CD4-positive, alpha-beta T cell (primary cell): ENCODE measurements at regions not wholly inside any gene's neighbourhood (a gene's known extent, or its start where the extent isn't known, plus 50 kb on each side); places are given as distances from the start of the nearest gene placed in this dataset.
"Not testable (repeated sequence)": the region's sequence is repeated elsewhere in the genome, so short reads cannot be mapped to it uniquely, and the experiment has no call there.

Source experiments
- ATAC-seq: fragments of 200-7000 bp; cut with Tn5 transposase; one replicate; pipeline ENCODE4 v1.10.0; 2022; ENCODE audit warnings: mild to moderate bottlenecking; ENCODE audit not compliant: poor library complexity
- CTCF ChIA-PET: fragments of 350-600 bp; sonication (Branson Sonifier 250); formaldehyde crosslinking; loops from one replicate; lab custom pipeline; 2021; ENCODE audit warnings: antibody characterized with exemption, inconsistent platforms; lab: Charles Lee
- POLR2A ChIA-PET: fragments of 350-600 bp; sonication (Branson Sonifier 250); formaldehyde crosslinking; loops from one replicate; lab custom pipeline; 2021; ENCODE audit warnings: antibody characterized with exemption, inconsistent platforms; lab: Charles Lee
- DNase-seq, 14 experiments: peaks; one replicate each; pipeline ENCODE4 v3.0.0-alpha.2; 2013 to 2020; ENCODE audit warnings: mixed read lengths in 2 of 14
- H3K27ac ChIP-seq, 2 donors: one replicate each; pipeline versions ENCODE4 v1.5.1 to v1.7.0; 2013; ENCODE audit warnings: low read length in 2 of 2, low read depth in 1 of 2, mild to moderate bottlenecking in 1 of 2
- H3K27me3 ChIP-seq, 2 experiments: 1 replicate in 1 of 2; 2 replicates in 1 of 2; pipeline versions ENCODE4 v1.6.1 to v1.7.0; 2013; ENCODE audit warnings: low read length in 2 of 2, control low read depth in 1 of 2, mild to moderate bottlenecking in 1 of 2, moderate library complexity in 1 of 2; ENCODE audit not compliant: insufficient read depth in 2 of 2, control insufficient read depth in 1 of 2
- H3K36me3 ChIP-seq: one replicate; pipeline ENCODE4 v1.6.1; 2013; ENCODE audit warnings: low read length, control low read depth; ENCODE audit not compliant: insufficient read depth
- H3K4me1 ChIP-seq: one replicate; pipeline ENCODE4 v1.6.1; 2013; ENCODE audit warnings: low read length, control low read depth; ENCODE audit not compliant: insufficient read depth
- H3K4me3 ChIP-seq: one replicate; pipeline ENCODE4 v1.5.1; 2013; ENCODE audit warnings: mild to moderate bottlenecking, low read length, moderate library complexity
- H3K9me3 ChIP-seq, 2 experiments: 1 replicate in 1 of 2; 2 replicates in 1 of 2; pipeline versions ENCODE4 v1.6.1 to v1.7.0; 2013; ENCODE audit warnings: low read length in 2 of 2, mild to moderate bottlenecking in 2 of 2, control low read depth in 1 of 2, moderate library complexity in 1 of 2; ENCODE audit not compliant: control insufficient read depth in 1 of 2, insufficient read depth in 1 of 2
- H3K27ac Mint-ChIP-seq: one replicate; pipeline ENCODE4 v1.8.0; 2020; ENCODE audit warnings: mixed read lengths
- H3K27me3 Mint-ChIP-seq: one replicate; pipeline ENCODE4 v1.8.0; 2021; ENCODE audit warnings: mixed read lengths
- H3K36me3 Mint-ChIP-seq: one replicate; pipeline ENCODE4 v1.8.0; 2021; ENCODE audit warnings: low read depth, mixed read lengths
- H3K4me1 Mint-ChIP-seq: one replicate; pipeline ENCODE4 v1.8.0; 2021; ENCODE audit warnings: low read depth, mixed read lengths
- H3K4me3 Mint-ChIP-seq: one replicate; pipeline ENCODE4 v1.8.0; 2020; ENCODE audit warnings: mild to moderate bottlenecking, mixed read lengths
- H3K9me3 Mint-ChIP-seq: one replicate; pipeline ENCODE4 v1.8.0; 2020; ENCODE audit warnings: mixed read lengths
- intact Hi-C, 2 experiments: fragments of 100-400 bp; cut with DNase I in 1 of 2; cut with micrococcal nuclease in 1 of 2; formaldehyde crosslinking; loops; one replicate each; pipeline versions ENCODE4 v1.15.1 to v1.9.0; 2023 to 2025; cut with DNase I, micrococcal nuclease
- TF ChIP-seq, protein P1 (sequence below): fragments of 200-600 bp; IDR thresholded peaks from one replicate; pipeline ENCODE4 v1.8.0; 2022; ENCODE audit warnings: antibody characterized with exemption, mild to moderate bottlenecking

DNA sequence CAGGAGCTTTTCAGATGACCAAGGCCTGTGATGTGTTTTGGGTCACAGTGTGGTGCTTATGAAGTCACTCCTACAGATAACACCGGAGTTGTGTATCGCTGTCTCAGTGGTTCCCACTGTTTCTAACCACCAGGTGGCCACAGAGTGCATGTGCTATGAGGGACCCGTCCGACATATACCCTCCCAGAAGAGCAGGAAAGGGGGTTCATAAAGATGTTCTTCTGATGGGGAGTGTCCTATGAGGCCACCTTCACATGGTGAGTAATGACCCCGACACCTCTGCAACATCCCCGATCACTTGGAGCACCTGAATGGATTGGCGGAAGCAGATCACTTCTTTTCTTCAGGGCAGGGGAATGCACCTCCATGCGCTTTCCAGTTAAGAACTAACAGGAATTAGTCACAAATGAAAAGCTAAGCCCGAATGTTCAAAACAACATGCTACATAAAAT lies 60.5 kb upstream of the PPIAL4F start:
- H3K4me3 ChIP-seq, H3K27me3 ChIP-seq, CTCF ChIA-PET, H3K9me3 ChIP-seq, H3K36me3 Mint-ChIP-seq, POLR2A ChIA-PET, intact Hi-C loops, H3K36me3 ChIP-seq, H3K9me3 Mint-ChIP-seq, H3K27me3 Mint-ChIP-seq, H3K27ac ChIP-seq: not testable (repeated sequence)
- Mint-ChIP-seq H3K27ac (peak overlapping the region; percentile 91), H3K4me1 (peaks cover 24% of the 10 kb centered on the region), H3K4me3 (peak overlapping the region; percentile 71)
- TF ChIP-seq, protein P1, sequence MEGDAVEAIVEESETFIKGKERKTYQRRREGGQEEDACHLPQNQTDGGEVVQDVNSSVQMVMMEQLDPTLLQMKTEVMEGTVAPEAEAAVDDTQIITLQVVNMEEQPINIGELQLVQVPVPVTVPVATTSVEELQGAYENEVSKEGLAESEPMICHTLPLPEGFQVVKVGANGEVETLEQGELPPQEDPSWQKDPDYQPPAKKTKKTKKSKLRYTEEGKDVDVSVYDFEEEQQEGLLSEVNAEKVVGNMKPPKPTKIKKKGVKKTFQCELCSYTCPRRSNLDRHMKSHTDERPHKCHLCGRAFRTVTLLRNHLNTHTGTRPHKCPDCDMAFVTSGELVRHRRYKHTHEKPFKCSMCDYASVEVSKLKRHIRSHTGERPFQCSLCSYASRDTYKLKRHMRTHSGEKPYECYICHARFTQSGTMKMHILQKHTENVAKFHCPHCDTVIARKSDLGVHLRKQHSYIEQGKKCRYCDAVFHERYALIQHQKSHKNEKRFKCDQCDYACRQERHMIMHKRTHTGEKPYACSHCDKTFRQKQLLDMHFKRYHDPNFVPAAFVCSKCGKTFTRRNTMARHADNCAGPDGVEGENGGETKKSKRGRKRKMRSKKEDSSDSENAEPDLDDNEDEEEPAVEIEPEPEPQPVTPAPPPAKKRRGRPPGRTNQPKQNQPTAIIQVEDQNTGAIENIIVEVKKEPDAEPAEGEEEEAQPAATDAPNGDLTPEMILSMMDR: peak; percentile 52
- ATAC-seq (peak; percentile 56), DNase-seq (peak in 5 of 14 experiments; percentile 12 to 41 (median 16))
- peaks cover 19% of the 10 kb centered on the region for H3K4me1 ChIP-seq

DNA sequence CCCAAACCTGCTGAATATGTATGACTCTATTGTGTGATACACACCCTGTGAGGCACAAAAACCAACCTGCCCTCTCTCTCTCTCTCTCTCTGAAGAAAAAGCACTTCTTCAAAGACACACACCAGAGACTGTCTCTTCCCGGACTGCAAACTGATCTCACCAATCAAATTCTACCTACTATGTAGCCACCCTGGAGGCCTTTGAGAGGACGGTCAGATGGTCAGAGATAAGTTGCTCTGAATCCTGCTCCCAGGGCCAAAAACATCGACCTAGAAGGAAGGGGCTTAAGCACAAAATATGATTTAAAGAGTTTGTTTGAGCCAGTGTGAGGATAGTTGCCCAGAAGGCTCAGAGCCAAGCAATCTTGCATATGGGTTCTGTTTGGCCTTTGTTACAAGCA lies 59.2 kb upstream of the PPIAL4F start:
- intact Hi-C loops, ATAC-seq, H3K27ac ChIP-seq, CTCF ChIA-PET, H3K27me3 Mint-ChIP-seq, POLR2A ChIA-PET, H3K4me3 ChIP-seq, H3K36me3 Mint-ChIP-seq, H3K36me3 ChIP-seq, H3K9me3 ChIP-seq, H3K9me3 Mint-ChIP-seq, H3K27me3 ChIP-seq: not testable (repeated sequence)
- DNase-seq: peak in 1 of 14 experiments; percentile 1
- Mint-ChIP-seq H3K27ac (peak overlapping the region; percentile 91), H3K4me3 (peak overlapping the region; percentile 42), H3K4me1 (peaks cover 24% of the 10 kb centered on the region)
- H3K4me1 ChIP-seq: peaks cover 19% of the 10 kb centered on the region

DNA sequence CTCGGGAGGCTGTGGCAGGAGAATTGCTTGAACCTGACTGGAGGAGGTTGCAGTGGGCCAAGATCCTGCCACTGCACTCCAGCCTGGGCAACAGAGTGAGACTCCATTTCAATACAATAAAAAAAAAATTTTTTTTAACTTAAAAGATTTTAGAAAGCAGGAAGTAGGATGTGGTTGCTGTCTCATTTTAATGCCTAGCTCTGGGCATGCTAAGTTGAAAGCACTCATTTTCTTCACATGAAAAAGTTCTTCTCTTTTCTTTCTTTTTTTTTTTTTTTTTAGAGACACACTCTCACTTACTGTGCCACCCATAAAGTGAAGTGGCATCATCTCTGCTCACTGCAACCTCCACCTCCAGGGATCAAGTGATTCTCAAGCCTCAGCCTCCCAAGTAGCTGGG lies 58.4 kb upstream of the PPIAL4F start:
- DNase-seq (peak in 3 of 14 experiments; percentile 12 to 70 (median 37)), ATAC-seq (peak; percentile 86)
- H3K4me3 Mint-ChIP-seq, H3K9me3 Mint-ChIP-seq, H3K27me3 ChIP-seq, CTCF ChIA-PET, H3K9me3 ChIP-seq, intact Hi-C loops, H3K27me3 Mint-ChIP-seq, H3K36me3 ChIP-seq, H3K27ac ChIP-seq, H3K4me3 ChIP-seq, H3K36me3 Mint-ChIP-seq: not testable (repeated sequence)
- Mint-ChIP-seq H3K27ac (peak overlapping the region; percentile 83), H3K4me1 (peaks cover 24% of the 10 kb centered on the region)
- POLR2A ChIA-PET: interaction anchor here (1.0 kb wide), 1 partner anchor 12 kb away, joined by 3 read pairs; no protein-coding TSS in a partner anchor
- peaks cover 19% of the 10 kb centered on the region for H3K4me1 ChIP-seq

DNA sequence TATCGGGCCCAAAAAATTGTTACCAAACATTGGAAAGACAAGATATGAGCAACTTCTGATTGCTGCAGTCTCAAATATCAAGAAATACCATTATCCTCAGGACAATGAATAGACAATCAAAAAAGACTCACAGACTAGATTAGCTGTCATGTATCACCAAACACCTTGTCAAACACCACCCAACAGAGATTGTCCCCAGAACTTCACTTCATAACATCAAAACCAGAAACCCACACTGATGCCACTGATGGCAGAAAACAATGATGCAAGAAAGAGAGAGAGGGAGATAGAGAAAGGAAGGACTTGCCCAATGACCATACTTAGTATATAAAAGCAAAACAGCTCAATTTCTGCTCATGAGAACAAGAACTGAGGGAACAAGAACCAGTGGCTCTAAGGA lies 56.0 kb upstream of the PPIAL4F start:
- intact Hi-C loops, H3K36me3 Mint-ChIP-seq, POLR2A ChIA-PET, DNase-seq, H3K27me3 ChIP-seq, H3K4me3 ChIP-seq, H3K27me3 Mint-ChIP-seq, H3K9me3 Mint-ChIP-seq, H3K27ac Mint-ChIP-seq, H3K27ac ChIP-seq, ATAC-seq, CTCF ChIA-PET, H3K36me3 ChIP-seq, H3K9me3 ChIP-seq, H3K4me3 Mint-ChIP-seq: not testable (repeated sequence)
- peaks cover 29% of the 10 kb centered on the region for H3K4me1 Mint-ChIP-seq
- H3K4me1 ChIP-seq: peaks cover 19% of the 10 kb centered on the region

DNA sequence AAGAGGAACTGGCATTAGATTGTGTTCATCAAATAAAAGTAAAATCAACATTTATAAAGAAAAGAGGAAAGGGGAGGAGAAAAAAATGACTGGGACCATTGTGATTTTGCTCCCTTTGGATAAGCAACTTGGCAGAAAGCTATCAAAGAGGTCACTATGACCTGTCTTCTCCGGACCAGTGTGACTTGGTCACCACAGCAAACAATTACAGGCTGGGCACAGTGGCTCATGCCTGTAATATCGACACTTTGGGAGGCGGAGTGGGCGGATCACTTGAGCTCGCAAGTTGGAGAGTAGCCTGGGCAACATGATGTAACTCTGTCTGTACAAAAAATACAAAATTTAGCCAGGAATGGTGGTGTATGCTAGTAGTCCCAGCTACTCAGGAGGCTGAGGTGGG lies 55.5 kb upstream of the PPIAL4F start:
- H3K36me3 Mint-ChIP-seq, ATAC-seq, CTCF ChIA-PET, intact Hi-C loops, H3K27me3 ChIP-seq, H3K9me3 Mint-ChIP-seq, DNase-seq, H3K27ac ChIP-seq, H3K27me3 Mint-ChIP-seq, H3K4me3 ChIP-seq, H3K4me3 Mint-ChIP-seq, H3K36me3 ChIP-seq, H3K27ac Mint-ChIP-seq, H3K9me3 ChIP-seq, POLR2A ChIA-PET: not testable (repeated sequence)
- peaks cover 24% of the 10 kb centered on the region for H3K4me1 Mint-ChIP-seq
- H3K4me1 ChIP-seq: peaks cover 17% of the 10 kb centered on the region

DNA sequence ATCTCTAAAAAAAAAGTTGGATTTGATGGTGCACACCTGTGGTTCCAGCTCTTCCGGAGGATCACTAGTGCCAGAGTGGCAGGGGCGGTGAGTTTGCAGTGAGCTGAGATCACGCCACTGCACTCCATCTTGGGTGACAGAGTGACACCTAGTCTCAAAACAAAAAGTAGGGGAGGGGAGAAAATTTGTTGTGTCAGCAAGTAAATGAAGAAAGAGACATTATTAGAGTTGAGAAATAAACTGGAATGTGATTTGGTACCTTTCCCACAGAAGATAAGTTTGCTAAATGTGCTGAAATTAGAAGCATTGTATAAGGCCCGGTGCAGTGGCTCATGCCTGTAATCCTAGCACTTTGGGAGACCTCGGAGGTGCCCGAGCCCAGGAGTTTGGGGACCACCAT lies 54.0 kb upstream of the PPIAL4F start:
- H3K27ac Mint-ChIP-seq, CTCF ChIA-PET, H3K9me3 ChIP-seq, H3K4me3 Mint-ChIP-seq, H3K27me3 ChIP-seq, H3K27ac ChIP-seq, H3K9me3 Mint-ChIP-seq, POLR2A ChIA-PET, H3K36me3 Mint-ChIP-seq, H3K27me3 Mint-ChIP-seq, H3K4me1 ChIP-seq, H3K4me1 Mint-ChIP-seq, H3K36me3 ChIP-seq, DNase-seq, intact Hi-C loops, ATAC-seq, H3K4me3 ChIP-seq: not testable (repeated sequence)
